HepG2 (cell line): ENCODE measurements at regions not wholly inside any gene's neighbourhood (a gene's known extent, or its start where the extent isn't known, plus 50 kb on each side); places are given as distances from the start of the nearest gene placed in this dataset.

Experiments used
- ATAC-seq: fragments of 200-7000 bp; cut with Tn5 transposase; 3 replicates; pipeline ENCODE4 v1.9.1; 2020; ENCODE audit warnings: mild to moderate bottlenecking, moderate library complexity
- BruUV-seq: library from RNA; stranded (reverse); fragments of 400-500 nt; replicated peaks from 2 replicates; lab custom pipeline; 2021; lab: Mats Ljungman, UMichigan
- CTCF ChIA-PET: fragments of 300-600 bp; formaldehyde crosslinking; extraction: SDS; loops from one replicate; lab custom pipeline; 2021; ENCODE audit warnings: low total read pairs, inconsistent platforms, low intra/inter-chr PET ratio; lab: Yijun Ruan, JAX
- POLR2A ChIA-PET: fragments of 350-600 bp; sonication (Branson Sonifier 250); formaldehyde crosslinking; loops from one replicate; lab custom pipeline; 2020; ENCODE audit warnings: antibody characterized with exemption, inconsistent platforms; lab: Yijun Ruan, JAX
- DNase-seq: peaks from one replicate; pipeline ENCODE4 v3.0.0-alpha.2; 2015; ENCODE audit warnings: low spot score
- FAIRE-seq: peaks from 3 replicates; lab custom pipeline; 2011; peaks lifted over from hg19 to GRCh38; lab: Jason Lieb, UNC
- H2AFZ ChIP-seq: one replicate; pipeline ENCODE4 v1.6.1; 2011; ENCODE audit warnings: low read length, inconsistent platforms
- H3K27ac ChIP-seq: fragments of 300-600 bp; 3 replicates; pipeline ENCODE4 v1.8.0; 2011; ENCODE audit warnings: mixed run types, mild to moderate bottlenecking, mixed read lengths, low read length, inconsistent platforms; ENCODE audit not compliant: insufficient read depth; ENCODE audit errors: extremely low read length
- H3K27me3 ChIP-seq, 2 experiments: fragments of 200-600 bp in 1 of 2; 2 replicates in 1 of 2; 3 replicates in 1 of 2; pipeline versions ENCODE4 v1.6.0 to v1.8.0; 2011; ENCODE audit warnings: low read length in 2 of 2, mild to moderate bottlenecking in 2 of 2, moderate library complexity in 2 of 2, inconsistent platforms in 1 of 2; ENCODE audit not compliant: insufficient read depth in 2 of 2, control insufficient read depth in 1 of 2
- H3K36me3 ChIP-seq, 2 experiments: fragments of 200-600 bp in 1 of 2; replicated peaks in 1 of 2; 2 replicates in 1 of 2; 3 replicates in 1 of 2; pipeline versions ENCODE4 v1.5.1 to v1.8.0; 2011; ENCODE audit warnings: low read length in 2 of 2, inconsistent platforms in 1 of 2; ENCODE audit not compliant: insufficient read depth in 2 of 2, control insufficient read depth in 1 of 2
- H3K4me1 ChIP-seq: 2 replicates; pipeline ENCODE4 v1.5.1; 2012; ENCODE audit warnings: low read length, inconsistent platforms; ENCODE audit not compliant: insufficient read depth
- H3K4me2 ChIP-seq: 2 replicates; pipeline ENCODE4 v1.6.0; 2011; ENCODE audit warnings: low read depth, low read length, inconsistent platforms
- H3K4me3 ChIP-seq, 3 experiments: fragments of 200-600 bp in 1 of 3; sonication (generic), shearing (Covaris generic) in 1 of 3; replicated peaks in 1 of 3; 2 replicates each; pipeline ENCODE4 v1.5.1; 2011 to 2016; ENCODE audit warnings: low read length in 3 of 3, inconsistent platforms in 2 of 3, low read depth in 2 of 3, mild to moderate bottlenecking in 2 of 3, control low read depth in 1 of 3, mixed read lengths in 1 of 3; ENCODE audit not compliant: insufficient read depth in 1 of 3
- H3K79me2 ChIP-seq: one replicate; pipeline ENCODE4 v1.6.1; 2011; ENCODE audit warnings: low read length, inconsistent platforms; ENCODE audit not compliant: insufficient read depth
- H3K9ac ChIP-seq: 2 replicates; pipeline ENCODE4 v1.6.0; 2011; ENCODE audit warnings: mild to moderate bottlenecking, low read depth, low read length, inconsistent platforms; ENCODE audit not compliant: insufficient read depth
- H3K9me3 ChIP-seq: 2 replicates; pipeline ENCODE4 v1.5.1; 2012; ENCODE audit warnings: mild to moderate bottlenecking, low read length
- H4K20me1 ChIP-seq: 2 replicates; pipeline ENCODE4 v1.6.0; 2011; ENCODE audit warnings: inconsistent platforms, mild to moderate bottlenecking, low read length, moderate library complexity; ENCODE audit not compliant: insufficient read depth
- ELF1 ChIP-seq: sonication (generic); formaldehyde crosslinking; IDR thresholded peaks from 2 replicates; pipeline ENCODE4 v1.4.0; 2020; ENCODE audit warnings: missing genetic modification reagents
- LRRFIP1 ChIP-seq: sonication (generic); formaldehyde crosslinking; conservative IDR thresholded peaks from 2 replicates; pipeline ENCODE4 v1.4.0; 2020; ENCODE audit warnings: missing genetic modification reagents
- MLLT10 ChIP-seq: sonication (generic); formaldehyde crosslinking; IDR thresholded peaks from 2 replicates; pipeline ENCODE4 v1.4.0; 2020; ENCODE audit warnings: missing genetic modification reagents
- NR2F2 ChIP-seq: IDR thresholded peaks from 2 replicates; pipeline ENCODE4 v1.6.1; 2012; ENCODE audit warnings: low read depth, inconsistent platforms, borderline replicate concordance
- PLSCR1 ChIP-seq: sonication (generic); formaldehyde crosslinking; IDR thresholded peaks from 2 replicates; pipeline ENCODE4 v1.5.0; 2020; ENCODE audit warnings: missing genetic modification reagents, mild to moderate bottlenecking, borderline replicate concordance
- RBM39 ChIP-seq: fragments of 200-400 bp; formaldehyde crosslinking; IDR thresholded peaks from one replicate; pipeline ENCODE4 v1.6.1; 2018; ENCODE audit warnings: antibody characterized with exemption, mild to moderate bottlenecking, low read depth, low read length; ENCODE audit not compliant: poor library complexity, severe bottlenecking
- RERE ChIP-seq: IDR thresholded peaks from 2 replicates; pipeline ENCODE4 v1.6.1; 2016; ENCODE audit warnings: low read depth, missing genetic modification reagents, missing compliant biosample characterization
- TARDBP ChIP-seq: sonication (generic); formaldehyde crosslinking; IDR thresholded peaks from 2 replicates; pipeline ENCODE4 v1.8.0; 2022; ENCODE audit warnings: mild to moderate bottlenecking, missing genetic modification reagents
- TOE1 ChIP-seq: sonication (generic); formaldehyde crosslinking; IDR thresholded peaks from 2 replicates; pipeline ENCODE4 v1.4.0; 2020; ENCODE audit warnings: mild to moderate bottlenecking, missing genetic modification reagents
- U2AF1 ChIP-seq: fragments of 200-400 bp; formaldehyde crosslinking; optimal IDR thresholded peaks from 2 replicates; pipeline ENCODE3; 2017; ENCODE audit warnings: mild to moderate bottlenecking, low read depth, low read length
- ZEB1 ChIP-seq: IDR thresholded peaks from 2 replicates; pipeline ENCODE4 v1.6.1; 2012; ENCODE audit warnings: mild to moderate bottlenecking, low read depth, inconsistent platforms; ENCODE audit not compliant: insufficient replicate concordance
- ZNF263 ChIP-seq: sonication (generic); formaldehyde crosslinking; IDR thresholded peaks from 2 replicates; pipeline ENCODE4 v1.4.0; 2020; ENCODE audit warnings: missing genetic modification reagents
- ZNF350 ChIP-seq: sonication (generic); formaldehyde crosslinking; IDR thresholded peaks from 2 replicates; pipeline ENCODE4 v1.4.0; 2020; ENCODE audit warnings: mild to moderate bottlenecking, low read depth, missing genetic modification reagents, borderline replicate concordance
- ZNF550 ChIP-seq: sonication (generic); formaldehyde crosslinking; IDR thresholded peaks from 2 replicates; pipeline ENCODE4 v1.4.0; 2020; ENCODE audit warnings: mild to moderate bottlenecking, missing genetic modification reagents, borderline replicate concordance
- ZNF790 ChIP-seq: sonication (generic); formaldehyde crosslinking; IDR thresholded peaks from 2 replicates; pipeline ENCODE4 v1.8.0; 2022; ENCODE audit warnings: missing genetic modification reagents, mild to moderate bottlenecking, borderline replicate concordance
- ZSCAN29 ChIP-seq: sonication (generic); formaldehyde crosslinking; conservative IDR thresholded peaks from 2 replicates; pipeline ENCODE4 v1.4.0; 2020; ENCODE audit warnings: mild to moderate bottlenecking, missing genetic modification reagents
- in situ Hi-C: cut with HindIII; loops from 2 replicates; pipeline ENCODE4 v1.10.0; 2017; ENCODE audit warnings: low pct_unique_long_range_greater_than_20kb; ENCODE audit not compliant: extremely low pct_ligation_motif_present
- intact Hi-C: fragments of 100-400 bp; cut with micrococcal nuclease; formaldehyde crosslinking; loops from one replicate; pipeline ENCODE4 v1.10.0; 2022; ENCODE audit not compliant: unreplicated experiment

GRCh38 chr5:31027721-31028120 is 165.8 kb upstream of the CDH6 start:
- Histone ChIP-seq H3K79me2 (no peaks in the 10 kb centered on the region), H3K9ac (no peak overlapping the region), H3K9me3 (no peaks in the 10 kb centered on the region), H3K4me3 (no peak overlapping the region), H4K20me1 (no peaks in the 10 kb centered on the region), H2AFZ (no peak overlapping the region), H3K4me2 (no peak overlapping the region), H3K27me3 (no peaks in the 10 kb centered on the region), H3K4me1 (no peaks in the 10 kb centered on the region), H3K27ac (no peak overlapping the region), H3K36me3 (no peaks in the 10 kb centered on the region)
- no TSS peak for BruUV-seq
- FAIRE-seq (no peak), DNase-seq (peak; percentile 6), ATAC-seq (no peak; the same call in 2 of the 3 replicates)
- CTCF ChIA-PET, result no interaction called here
- in situ Hi-C loops, result no loop called here
- POLR2A ChIA-PET, result no interaction called here
- intact Hi-C loops, result loop anchor here (10.0 kb wide), 1 partner anchor 993 kb away; no protein-coding TSS in a partner anchor
- TF ChIP-seq RERE (CRISPR knock-in tag) (no peak), ZNF550 (no peak), MLLT10 (CRISPR knock-in tag) (no peak), NR2F2 (no peak), ZNF263 (CRISPR knock-in tag) (no peak), TOE1 (CRISPR knock-in tag) (no peak), ELF1 (CRISPR knock-in tag) (no peak), LRRFIP1 (CRISPR knock-in tag) (no peak), RBM39 (no peak), ZNF790 (CRISPR knock-in tag) (no peak), ZNF350 (CRISPR knock-in tag) (no peak), U2AF1 (no peak), PLSCR1 (no peak), TARDBP (CRISPR knock-in tag) (no peak), ZSCAN29 (CRISPR knock-in tag) (no peak), ZEB1 (no peak)
